CD4-positive, alpha-beta memory T cell (primary cell): ENCODE measurements at regions not wholly inside any gene's neighbourhood (a gene's known extent, or its start where the extent isn't known, plus 50 kb on each side); places are given as distances from the start of the nearest gene placed in this dataset.

Experiments used
- CTCF ChIA-PET: fragments of 350-600 bp; sonication (Branson Sonifier 250); formaldehyde crosslinking; loops from one replicate; lab custom pipeline; 2021; ENCODE audit warnings: inconsistent platforms; ENCODE audit not compliant: partially characterized antibody; lab: Charles Lee
- POLR2A ChIA-PET: fragments of 350-600 bp; sonication (Branson Sonifier 250); formaldehyde crosslinking; loops from one replicate; lab custom pipeline; 2021; ENCODE audit not compliant: partially characterized antibody; lab: Charles Lee
- DNase-seq, 5 donors: peaks; one replicate each; pipeline versions ENCODE4 v3.0.0 to v3.0.0-alpha.2; 2020 to 2022; ENCODE audit warnings: mixed read lengths in 1 of 5
- H3K27ac ChIP-seq: one replicate; pipeline ENCODE4 v1.7.0; 2013; ENCODE audit warnings: low read depth, low read length
- H3K27me3 ChIP-seq: 2 replicates; pipeline ENCODE4 v1.7.0; 2013; ENCODE audit warnings: mild to moderate bottlenecking, low read length, moderate library complexity; ENCODE audit not compliant: insufficient read depth
- H3K36me3 ChIP-seq: 2 replicates; pipeline ENCODE4 v1.7.0; 2013; ENCODE audit warnings: mild to moderate bottlenecking, low read length, moderate library complexity; ENCODE audit not compliant: insufficient read depth
- H3K4me1 ChIP-seq: 2 replicates; pipeline ENCODE4 v1.7.0; 2013; ENCODE audit warnings: mild to moderate bottlenecking, low read length, moderate library complexity; ENCODE audit not compliant: insufficient read depth
- H3K4me3 ChIP-seq, 2 donors: one replicate each; pipeline ENCODE4 v1.7.0; 2013; ENCODE audit warnings: low read length in 2 of 2, mild to moderate bottlenecking in 1 of 2
- H3K9me3 ChIP-seq, 2 donors: one replicate each; pipeline ENCODE4 v1.7.0; 2013; ENCODE audit warnings: low read length in 2 of 2, control low read depth in 1 of 2; ENCODE audit not compliant: control insufficient read depth in 1 of 2
- H3K27ac Mint-ChIP-seq, 7 donors: one replicate each; pipeline ENCODE4 v1.8.0; 2020 to 2021; ENCODE audit warnings: mixed read lengths in 7 of 7, mild to moderate bottlenecking in 6 of 7, inconsistent platforms in 3 of 7, moderate library complexity in 3 of 7
- H3K27me3 Mint-ChIP-seq, 2 donors: one replicate each; pipeline ENCODE4 v1.8.0; 2020 to 2021; ENCODE audit warnings: mixed read lengths in 2 of 2
- H3K36me3 Mint-ChIP-seq, 2 donors: one replicate each; pipeline ENCODE4 v1.8.0; 2020 to 2021; ENCODE audit warnings: mixed read lengths in 2 of 2, inconsistent platforms in 1 of 2, mild to moderate bottlenecking in 1 of 2
- H3K4me1 Mint-ChIP-seq, 4 donors: one replicate each; pipeline ENCODE4 v1.8.0; 2020 to 2021; ENCODE audit warnings: mixed read lengths in 4 of 4, mild to moderate bottlenecking in 1 of 4
- H3K4me3 Mint-ChIP-seq, 8 donors: one replicate each; pipeline ENCODE4 v1.8.0; 2020 to 2021; ENCODE audit warnings: mixed read lengths in 8 of 8, mild to moderate bottlenecking in 7 of 8, moderate library complexity in 6 of 8, inconsistent platforms in 3 of 8
- H3K9me3 Mint-ChIP-seq, 8 donors: one replicate each; pipeline ENCODE4 v1.8.0; 2020 to 2021; ENCODE audit warnings: mixed read lengths in 8 of 8, mild to moderate bottlenecking in 5 of 8, inconsistent platforms in 3 of 8, moderate library complexity in 1 of 8
- intact Hi-C: fragments of 100-400 bp; cut with micrococcal nuclease; formaldehyde crosslinking; loops from one replicate; pipeline ENCODE4 v1.15.1; 2023

DNA sequence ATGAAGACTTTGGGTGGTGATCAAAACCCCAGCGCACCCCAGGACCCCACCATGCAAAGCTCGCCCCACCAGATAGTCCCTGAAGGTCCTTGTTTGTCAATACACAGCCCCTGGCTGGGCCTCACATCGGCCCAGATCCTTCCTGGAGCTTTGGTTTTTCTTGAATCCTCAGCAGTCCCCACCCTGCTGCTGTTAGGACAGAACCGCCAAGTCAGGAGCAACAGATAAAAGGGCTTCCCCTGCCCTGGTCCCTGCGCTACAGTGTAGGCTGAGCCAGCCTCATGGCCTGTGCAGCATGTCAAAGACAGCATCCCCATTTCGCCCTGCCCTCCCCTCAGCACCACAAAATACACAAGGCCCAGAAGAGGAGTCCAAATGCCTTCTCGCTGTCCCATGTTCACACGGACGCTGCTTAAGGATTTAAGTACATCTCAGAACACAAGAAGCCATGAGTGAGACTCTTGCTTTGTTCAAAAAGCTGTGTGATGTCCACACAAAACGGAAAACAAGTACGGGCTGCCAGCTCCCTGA is 65.7 kb downstream of the PSMG1 start:
- POLR2A ChIA-PET: no interaction called here
- intact Hi-C loops: no loop called here
- H3K27me3 Mint-ChIP-seq: peaks cover 5 to 7% of the 10 kb centered on the region in 2 donors

DNA sequence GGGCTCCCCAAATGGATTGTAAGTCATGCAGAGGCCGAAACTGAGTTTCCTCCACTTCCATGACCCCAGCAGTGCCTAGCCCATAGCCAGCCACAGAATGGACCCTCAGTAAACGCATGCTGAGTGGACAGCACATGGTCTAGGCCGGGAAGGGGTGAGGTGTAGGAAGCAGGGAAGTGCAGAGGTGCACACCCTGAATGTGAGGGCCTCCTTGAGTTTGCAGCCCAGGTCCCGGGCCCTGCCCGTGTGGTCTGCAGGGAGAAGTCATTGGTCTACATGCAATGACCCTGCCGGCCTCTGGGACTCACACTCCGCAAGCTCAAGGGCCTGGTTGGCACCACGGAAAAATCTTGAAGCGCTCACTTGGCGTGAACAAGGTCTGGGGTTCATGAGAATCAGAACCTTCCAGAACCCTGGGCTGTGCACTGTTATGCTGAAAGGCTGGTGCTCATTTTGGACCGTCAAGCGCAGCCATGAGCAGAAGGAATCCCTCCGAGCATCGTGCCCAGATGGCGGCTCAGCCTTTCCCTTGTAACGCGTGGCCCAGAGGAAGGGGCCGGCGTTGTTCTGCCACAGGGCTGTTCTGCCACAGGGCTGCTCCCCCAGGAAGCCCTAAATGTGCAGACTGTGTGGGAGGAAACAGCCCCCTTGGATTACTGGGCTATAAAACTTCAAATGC is 66.4 kb downstream of the PSMG1 start:
- Histone ChIP-seq H3K4me1 (no peaks in the 10 kb centered on the region), H3K27ac (no peak overlapping the region), H3K4me3 (no peak overlapping the region), H3K9me3 (no peaks in the 10 kb centered on the region), H3K27me3 (no peaks in the 10 kb centered on the region), H3K36me3 (no peaks in the 10 kb centered on the region)
- no peak for DNase-seq
- Mint-ChIP-seq H3K27me3 (peaks cover 5 to 7% of the 10 kb centered on the region in 2 donors), H3K9me3 (peaks cover 0 to 7% (median under 1%) of the 10 kb centered on the region in 8 donors), H3K27ac (no peak overlapping the region), H3K36me3 (no peaks in the 10 kb centered on the region), H3K4me1 (peaks cover 0 to 3% (median 1%) of the 10 kb centered on the region in 4 donors), H3K4me3 (no peak overlapping the region)
- CTCF ChIA-PET: no interaction called here
- intact Hi-C loops: no loop called here
- POLR2A ChIA-PET: no interaction called here

More for the DNA sequence above, 65.7 kb downstream of the PSMG1 start:
- no peak overlapping the region for H3K4me3 Mint-ChIP-seq
- no peak overlapping the region for H3K4me3 ChIP-seq
- H3K4me1 Mint-ChIP-seq: peaks cover 0 to 7% (median 4%) of the 10 kb centered on the region in 4 donors
- no peaks in the 10 kb centered on the region for H3K9me3 ChIP-seq
- H3K27ac ChIP-seq: no peak overlapping the region
- peaks cover 0 to 10% (median 6%) of the 10 kb centered on the region in 8 donors for H3K9me3 Mint-ChIP-seq
- no peaks in the 10 kb centered on the region for H3K36me3 Mint-ChIP-seq
- H3K4me1 ChIP-seq: no peaks in the 10 kb centered on the region
- no peak overlapping the region for H3K27ac Mint-ChIP-seq
- DNase-seq: no peak
- no peaks in the 10 kb centered on the region for H3K27me3 ChIP-seq
- H3K36me3 ChIP-seq: no peaks in the 10 kb centered on the region
- CTCF ChIA-PET: no interaction called here

DNA sequence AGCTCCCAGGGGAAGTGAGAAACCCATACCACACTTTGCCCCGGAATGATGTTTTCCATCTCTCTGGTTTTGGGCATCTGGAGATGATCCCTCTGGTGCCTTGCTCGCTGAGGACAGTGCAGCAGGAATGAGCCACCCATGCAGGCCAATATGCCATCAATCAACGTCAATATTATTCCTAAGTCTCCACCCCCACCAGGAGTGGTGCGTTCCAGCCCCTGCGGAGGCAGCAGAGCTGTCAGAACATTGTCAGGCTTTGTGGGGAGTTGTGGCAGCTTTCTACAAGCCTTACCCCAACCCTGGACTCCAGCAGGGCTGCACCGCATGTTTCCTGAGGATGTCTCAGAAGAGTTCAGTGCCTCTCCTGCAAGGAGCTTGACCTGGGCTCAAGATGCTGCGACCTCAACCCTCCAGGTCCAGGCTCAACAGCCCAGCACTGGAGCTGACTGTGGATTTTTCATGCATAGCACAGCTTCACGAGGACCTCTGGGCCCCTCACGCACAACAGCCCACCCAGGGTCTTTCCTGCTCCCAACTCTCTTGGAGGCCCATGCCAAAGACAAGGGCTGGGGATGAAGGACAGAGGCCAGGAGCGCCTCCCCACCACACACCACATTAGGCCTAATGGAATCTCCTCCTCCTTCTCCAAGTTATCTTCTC is 67.5 kb downstream of the PSMG1 start:
- Histone ChIP-seq H3K4me1 (no peaks in the 10 kb centered on the region), H3K27ac (no peak overlapping the region), H3K36me3 (no peaks in the 10 kb centered on the region), H3K9me3 (no peaks in the 10 kb centered on the region), H3K27me3 (no peaks in the 10 kb centered on the region), H3K4me3 (no peak overlapping the region)
- Mint-ChIP-seq H3K4me1 (no peaks in the 10 kb centered on the region), H3K27ac (no peak overlapping the region), H3K27me3 (peaks cover 4 to 7% of the 10 kb centered on the region in 2 donors), H3K4me3 (no peak overlapping the region), H3K36me3 (no peaks in the 10 kb centered on the region), H3K9me3 (peaks cover 0 to 6% (median 0%) of the 10 kb centered on the region in 8 donors)
- CTCF ChIA-PET: no interaction called here
- intact Hi-C loops: no loop called here
- POLR2A ChIA-PET: no interaction called here
- no peak for DNase-seq

DNA sequence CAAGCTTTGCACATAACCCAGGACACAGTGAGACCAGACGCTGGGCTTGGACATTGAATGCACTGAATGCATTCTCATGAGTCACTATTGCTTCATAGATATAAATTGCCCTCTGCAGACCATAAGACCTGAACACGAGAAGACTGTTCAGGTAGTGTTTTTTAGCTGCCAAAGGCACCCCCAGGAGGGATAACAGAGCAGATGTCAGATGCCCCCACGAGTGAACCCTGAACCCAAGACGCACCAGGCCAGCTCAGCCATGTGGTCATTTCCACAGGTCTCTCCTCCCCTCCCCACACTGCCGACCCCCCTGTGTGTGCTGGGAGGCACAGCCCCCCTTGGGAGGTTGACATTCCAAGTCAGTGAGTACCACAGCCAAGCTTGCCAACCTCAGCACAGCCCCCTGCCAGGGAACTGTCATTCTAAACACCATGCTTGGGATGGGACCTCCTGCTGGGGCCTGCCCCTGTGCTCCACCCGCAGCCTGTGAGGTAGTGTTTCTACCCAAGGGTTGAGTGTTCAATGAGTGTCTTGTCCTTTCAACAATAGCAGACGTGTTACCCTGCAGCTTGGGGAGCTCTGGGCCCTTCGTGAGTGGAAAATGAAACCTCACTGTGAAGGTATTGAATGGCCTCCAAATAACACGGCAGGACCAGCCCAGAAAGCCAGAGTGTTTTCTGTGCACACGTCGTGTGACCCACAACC is 68.2 kb downstream of the PSMG1 start:
- no peaks in the 10 kb centered on the region for H3K9me3 ChIP-seq
- intact Hi-C loops: no loop called here
- Mint-ChIP-seq H3K36me3 (no peaks in the 10 kb centered on the region), H3K4me3 (no peak overlapping the region), H3K27ac (peak overlapping the region in 1 of 7 donors; percentile 25), H3K9me3 (peaks cover 0 to 5% (median 0%) of the 10 kb centered on the region in 8 donors), H3K4me1 (no peaks in the 10 kb centered on the region), H3K27me3 (peaks cover 3 to 7% of the 10 kb centered on the region in 2 donors)
- ChIA-PET POLR2A (no interaction called here), CTCF (no interaction called here)
- H3K4me1 ChIP-seq: no peaks in the 10 kb centered on the region
- H3K27me3 ChIP-seq: no peaks in the 10 kb centered on the region
- DNase-seq: no peak
- no peak overlapping the region for H3K27ac ChIP-seq
- H3K4me3 ChIP-seq: no peak overlapping the region
- no peaks in the 10 kb centered on the region for H3K36me3 ChIP-seq

DNA sequence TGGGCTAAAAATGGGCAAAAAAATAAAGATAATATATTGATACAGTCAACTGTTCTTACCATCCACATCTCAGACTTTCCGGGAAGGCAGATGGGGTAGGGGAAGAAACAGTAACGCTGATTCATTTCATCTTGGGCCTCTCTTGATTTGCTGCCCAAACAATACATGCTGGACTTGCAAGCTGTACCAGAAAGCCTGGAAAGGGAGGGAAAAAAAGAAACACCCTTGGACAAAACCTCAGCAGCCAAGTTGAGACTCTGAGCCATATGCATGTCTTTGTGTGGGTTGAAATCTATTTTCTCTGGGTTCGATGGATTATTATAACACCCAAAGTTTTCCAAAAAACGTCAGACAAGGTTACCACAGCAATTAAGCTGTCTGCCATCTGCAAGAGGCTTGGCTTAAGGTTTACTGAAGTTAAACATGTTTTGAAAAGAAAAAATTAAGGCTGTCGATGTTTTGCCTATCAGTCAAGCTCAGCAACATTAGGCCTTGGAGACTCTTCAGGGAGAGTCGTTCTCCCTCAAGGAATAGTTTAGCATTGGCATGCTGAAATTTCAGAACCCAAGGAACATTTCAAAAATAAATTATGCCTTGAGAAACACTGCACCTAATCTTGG is 71.2 kb downstream of the PSMG1 start:
- Mint-ChIP-seq H3K4me3 (no peak overlapping the region), H3K27ac (no peak overlapping the region), H3K36me3 (no peaks in the 10 kb centered on the region), H3K9me3 (no peaks in the 10 kb centered on the region), H3K27me3 (peaks cover 2 to 12% of the 10 kb centered on the region in 2 donors), H3K4me1 (no peaks in the 10 kb centered on the region)
- POLR2A ChIA-PET: no interaction called here
- Histone ChIP-seq H3K36me3 (no peaks in the 10 kb centered on the region), H3K27me3 (no peaks in the 10 kb centered on the region), H3K4me3 (no peak overlapping the region), H3K4me1 (no peaks in the 10 kb centered on the region), H3K9me3 (no peaks in the 10 kb centered on the region), H3K27ac (no peak overlapping the region)
- DNase-seq: no peak
- intact Hi-C loops: no loop called here
- CTCF ChIA-PET: no interaction called here

DNA sequence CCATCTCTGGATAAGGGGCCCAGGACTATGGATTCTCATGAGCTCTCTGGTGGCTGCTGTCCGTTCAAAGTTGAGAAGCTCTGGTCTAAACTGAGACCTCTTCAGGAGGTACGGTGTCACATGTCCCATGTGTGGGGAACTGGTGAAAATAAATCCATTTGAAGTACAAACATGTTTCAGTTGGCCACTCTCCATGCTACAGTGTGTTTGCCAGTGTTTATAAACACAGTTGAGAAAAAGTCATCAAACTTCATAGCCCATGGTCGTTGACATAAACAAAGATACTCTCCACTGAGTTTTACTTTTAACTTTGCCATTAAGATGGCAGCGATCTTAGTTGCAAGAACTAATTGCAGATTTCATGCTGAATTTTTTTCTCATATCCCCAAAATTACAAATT is 72.8 kb downstream of the PSMG1 start:
- Mint-ChIP-seq H3K27me3 (peaks cover 2 to 11% of the 10 kb centered on the region in 2 donors), H3K4me1 (no peaks in the 10 kb centered on the region), H3K4me3 (no peak overlapping the region), H3K27ac (no peak overlapping the region), H3K9me3 (no peaks in the 10 kb centered on the region), H3K36me3 (no peaks in the 10 kb centered on the region)
- CTCF ChIA-PET: no interaction called here
- H3K36me3 ChIP-seq: no peaks in the 10 kb centered on the region
- no peak overlapping the region for H3K27ac ChIP-seq
- no peak for DNase-seq
- no peaks in the 10 kb centered on the region for H3K9me3 ChIP-seq
- no peaks in the 10 kb centered on the region for H3K27me3 ChIP-seq
- no peaks in the 10 kb centered on the region for H3K4me1 ChIP-seq
- intact Hi-C loops: no loop called here
- POLR2A ChIA-PET: no interaction called here
- no peak overlapping the region for H3K4me3 ChIP-seq
